ENCODE measurements at regions not wholly inside any gene's neighbourhood (a gene's known extent, or its start where the extent isn't known, plus 50 kb on each side); places are given as distances from the start of the nearest gene placed in this dataset.
A peak's percentile ranks its signal among the peaks of the same experiment; 100 is the strongest.

DNA sequence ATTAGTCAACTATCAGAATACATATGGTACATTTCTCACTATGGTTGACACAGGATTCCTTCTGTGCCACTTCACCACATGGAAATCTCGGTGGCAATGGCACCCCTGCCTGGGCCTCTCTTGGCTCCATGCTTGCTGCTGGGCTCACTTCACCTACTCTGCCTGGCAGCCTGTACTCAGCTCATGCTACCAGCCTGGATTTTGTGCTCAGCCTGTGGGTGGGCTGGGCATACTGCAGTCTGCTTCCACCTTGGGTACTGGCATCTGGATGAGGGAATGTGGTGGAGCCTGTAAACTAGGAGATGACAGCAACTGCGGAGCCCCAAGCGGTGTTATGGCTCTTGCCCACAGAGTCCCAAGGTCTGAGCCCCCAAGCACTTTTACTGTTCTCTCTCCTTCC lies 604.1 kb downstream of the MTRR start:
- Histone ChIP-seq H3K4me1 (no peaks in the 10 kb centered on the region), H3K9me3 (peaks cover 0 to 21% of the 10 kb centered on the region in 2 donors), H3K27me3 (no peaks in the 10 kb centered on the region), H3K27ac (no peak overlapping the region), H3K36me3 (no peaks in the 10 kb centered on the region), H3K4me3 (no peak overlapping the region)
- TF ChIP-seq CTCF (IDR thresholded peaks at IDR 0.05): no peak
- ATAC-seq (no peak), DNase-seq (peak in 1 of 4 donors; percentile 23)
- intact Hi-C loops (cut with DNase I): no loop called here

DNA sequence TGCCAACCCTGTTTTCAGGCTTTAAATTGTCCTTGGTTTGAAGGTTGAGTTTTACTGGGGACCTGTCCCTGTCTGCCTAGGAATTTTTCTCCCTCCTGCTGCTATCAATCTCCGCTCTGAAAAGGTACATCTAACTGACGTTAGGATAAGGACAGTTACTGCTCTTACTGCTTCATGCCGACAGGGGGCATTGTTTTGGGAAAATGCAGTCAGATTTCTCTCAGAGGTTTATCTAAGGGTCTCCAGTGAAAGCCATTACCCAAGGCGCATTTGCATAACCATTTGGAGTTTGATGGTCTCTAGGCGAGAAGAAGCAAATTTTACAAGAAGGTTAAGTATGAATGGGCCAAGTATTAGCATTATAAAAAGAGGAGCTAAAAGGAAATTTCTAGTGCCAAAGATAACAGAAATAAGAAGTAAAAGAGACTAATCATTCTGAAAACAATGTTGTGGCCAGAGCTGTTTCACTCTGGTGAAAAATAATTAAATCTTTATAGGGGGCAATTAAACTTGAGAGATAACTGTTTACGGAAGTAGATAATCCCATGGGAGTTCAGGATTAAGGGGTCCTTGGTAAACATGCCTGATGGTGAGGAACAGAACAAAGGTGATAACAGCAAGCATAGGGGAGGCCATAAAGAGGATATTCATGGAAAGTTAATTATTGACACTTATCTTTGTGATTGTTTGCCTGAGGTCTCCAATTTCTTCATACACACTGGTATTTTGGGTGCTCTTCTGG lies 605.0 kb downstream of the MTRR start:
- Histone ChIP-seq H3K27ac (no peak overlapping the region), H3K4me1 (no peaks in the 10 kb centered on the region), H3K36me3 (no peaks in the 10 kb centered on the region), H3K9me3 (peaks cover 0 to 24% of the 10 kb centered on the region in 2 donors), H3K4me3 (no peak overlapping the region), H3K27me3 (no peaks in the 10 kb centered on the region)
- TF ChIP-seq CTCF (IDR thresholded peaks at IDR 0.05): no peak
- DNase-seq: no peak
- intact Hi-C loops (cut with DNase I): no loop called here
- ATAC-seq: no peak

DNA sequence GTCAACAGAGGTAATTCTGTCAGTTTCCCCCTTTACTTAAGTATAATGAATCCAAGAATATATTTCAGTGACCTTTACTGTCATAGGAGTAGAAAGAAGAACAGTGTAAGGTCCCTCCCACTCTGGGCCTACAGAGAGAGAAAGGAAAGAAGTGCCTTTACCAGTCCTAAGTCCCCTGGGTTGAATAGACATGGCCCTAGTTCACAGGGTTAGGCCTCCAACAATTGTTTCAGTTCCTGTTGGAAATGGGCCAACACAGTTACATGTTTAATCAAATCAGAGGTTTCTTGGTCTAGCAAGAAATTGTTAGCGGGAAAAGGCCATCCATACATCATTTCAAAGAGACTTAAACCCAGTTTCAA lies 605.6 kb downstream of the MTRR start:
- no peak for TF ChIP-seq CTCF (IDR thresholded peaks at IDR 0.05)
- H3K27ac ChIP-seq: no peak overlapping the region
- no peaks in the 10 kb centered on the region for H3K27me3 ChIP-seq
- ATAC-seq: no peak
- H3K4me3 ChIP-seq: no peak overlapping the region
- H3K9me3 ChIP-seq: peaks cover 0 to 23% of the 10 kb centered on the region in 2 donors
- intact Hi-C loops (cut with DNase I): no loop called here
- H3K4me1 ChIP-seq: no peaks in the 10 kb centered on the region
- DNase-seq: no peak
- H3K36me3 ChIP-seq: no peaks in the 10 kb centered on the region

DNA sequence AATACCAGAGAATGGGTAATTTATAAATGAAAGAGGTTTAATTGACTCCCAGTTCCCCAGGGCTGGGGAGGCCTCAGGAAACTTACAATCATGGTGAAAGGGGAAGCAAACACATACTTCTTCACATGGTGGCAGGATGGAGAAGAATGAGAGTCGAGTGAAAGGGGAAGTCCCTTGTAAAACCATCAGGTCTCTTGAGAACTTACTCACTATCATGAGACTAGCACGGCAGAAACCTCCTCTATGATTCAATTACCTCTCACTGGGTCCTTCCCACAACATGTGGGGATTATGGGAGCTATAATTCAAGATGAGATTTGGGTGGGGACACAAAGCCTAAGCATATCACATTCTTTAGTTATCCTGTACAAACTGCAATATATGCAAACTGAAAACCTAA lies 609.4 kb downstream of the MTRR start:
- intact Hi-C loops (cut with DNase I): no loop called here
- ATAC-seq: no peak
- DNase-seq: no peak
- no peaks in the 10 kb centered on the region for H3K27me3 ChIP-seq
- H3K4me3 ChIP-seq: no peak overlapping the region
- H3K27ac ChIP-seq: no peak overlapping the region
- no peaks in the 10 kb centered on the region for H3K4me1 ChIP-seq
- no peak for TF ChIP-seq CTCF (IDR thresholded peaks at IDR 0.05)
- H3K36me3 ChIP-seq: no peaks in the 10 kb centered on the region
- H3K9me3 ChIP-seq: peaks cover 0 to 2% of the 10 kb centered on the region in 2 donors

GRCh38 chr5:8481007-8481406 lies 612.1 kb downstream of the MTRR start:
- Histone ChIP-seq H3K4me3 (no peak overlapping the region), H3K27ac (no peak overlapping the region), H3K4me1 (no peaks in the 10 kb centered on the region), H3K36me3 (no peaks in the 10 kb centered on the region), H3K9me3 (peaks cover 0 to 2% of the 10 kb centered on the region in 2 donors), H3K27me3 (no peaks in the 10 kb centered on the region)
- intact Hi-C loops (cut with DNase I): no loop called here
- DNase-seq (no peak), ATAC-seq (no peak)
- no peak for TF ChIP-seq CTCF (IDR thresholded peaks at IDR 0.05)

Data from left lung (tissue), 4 donors.